Endodermal cell (in vitro differentiated cells): ENCODE measurements at regions not wholly inside any gene's neighbourhood (a gene's known extent, or its start where the extent isn't known, plus 50 kb on each side); places are given as distances from the start of the nearest gene placed in this dataset.

Source experiments
- DNase-seq: peaks from one replicate; pipeline ENCODE4 v3.0.0-alpha.2; 2017
- H3K27ac ChIP-seq: 2 replicates; pipeline ENCODE4 v1.5.1; 2013; ENCODE audit warnings: mild to moderate bottlenecking, low read depth, low read length, moderate library complexity
- H3K27me3 ChIP-seq: 2 replicates; pipeline ENCODE4 v1.6.1; 2013; ENCODE audit warnings: mild to moderate bottlenecking, low read length, moderate library complexity; ENCODE audit not compliant: insufficient read depth, control insufficient read depth, poor library complexity, severe bottlenecking
- H3K36me3 ChIP-seq: 2 replicates; pipeline ENCODE4 v1.7.0; 2013; ENCODE audit warnings: mild to moderate bottlenecking, low read length, moderate library complexity; ENCODE audit not compliant: control insufficient read depth, insufficient read depth
- H3K4me1 ChIP-seq: one replicate; pipeline ENCODE4 v1.7.0; 2013; ENCODE audit warnings: low read length; ENCODE audit not compliant: control insufficient read depth, insufficient read depth
- H3K4me3 ChIP-seq: 2 replicates; pipeline ENCODE4 v1.5.1; 2013; ENCODE audit warnings: mild to moderate bottlenecking, low read length, moderate library complexity
- H3K9ac ChIP-seq: 2 replicates; pipeline ENCODE4 v1.6.1; 2013; ENCODE audit warnings: mild to moderate bottlenecking, low read length, moderate library complexity; ENCODE audit not compliant: poor library complexity, severe bottlenecking; ENCODE audit errors: extremely low read depth
- H3K9me3 ChIP-seq: 2 replicates; pipeline ENCODE4 v1.6.1; 2013; ENCODE audit warnings: mild to moderate bottlenecking, low read length, moderate library complexity; ENCODE audit not compliant: control insufficient read depth
- H3K27ac Mint-ChIP-seq: 2 replicates; pipeline ENCODE4 v1.8.0; 2020; ENCODE audit warnings: mixed read lengths
- H3K27me3 Mint-ChIP-seq: 2 replicates; pipeline ENCODE4 v1.8.0; 2021; ENCODE audit warnings: mild to moderate bottlenecking, mixed read lengths; ENCODE audit not compliant: insufficient read depth
- H3K36me3 Mint-ChIP-seq: 2 replicates; pipeline ENCODE4 v1.8.0; 2020; ENCODE audit warnings: low read depth, mixed read lengths
- H3K4me1 Mint-ChIP-seq: 2 replicates; pipeline ENCODE4 v1.8.0; 2020; ENCODE audit warnings: mixed read lengths
- H3K4me3 Mint-ChIP-seq: 2 replicates; pipeline ENCODE4 v1.8.0; 2020; ENCODE audit warnings: mild to moderate bottlenecking, moderate library complexity, mixed read lengths
- H3K9me3 Mint-ChIP-seq: 2 replicates; pipeline ENCODE4 v1.8.0; 2020; ENCODE audit warnings: mild to moderate bottlenecking, mixed read lengths
- CTCF ChIP-seq: fragments of 200-600 bp; sonication (generic); conservative IDR thresholded peaks from 2 replicates; pipeline ENCODE4 v1.5.0; 2021; ENCODE audit warnings: antibody characterized with exemption, mild to moderate bottlenecking
- WGBS, 2 experiments: methylation state at CpG; one replicate each; pipeline versions ENCODE4 v1.1.5 to v1.1.7; 2013; ENCODE audit warnings: missing lambda C conversion rate in 2 of 2, mixed read lengths in 1 of 2; ENCODE audit not compliant: insufficient coverage in 1 of 2, insufficient read length in 1 of 2; 5-methylcytosine and 5-hydroxymethylcytosine counted together

GRCh38 chr3:193910886-193911738 lies 224.8 kb upstream of the HES1 start:
- 78 to 80% methylated on average over 8 to 9 of the region's 9 CpGs for WGBS, 2 experiments
- Histone ChIP-seq H3K27me3 (no peaks in the 10 kb centered on the region), H3K36me3 (no peaks in the 10 kb centered on the region), H3K27ac (no peak overlapping the region), H3K9me3 (peaks cover 7% of the 10 kb centered on the region), H3K9ac (no peak overlapping the region), H3K4me3 (no peak overlapping the region), H3K4me1 (peaks cover 12% of the 10 kb centered on the region)
- no peak for TF ChIP-seq CTCF
- H3K36me3 Mint-ChIP-seq: no peaks in the 10 kb centered on the region
- H3K27me3 Mint-ChIP-seq: peaks cover 6% of the 10 kb centered on the region
- no peaks in the 10 kb centered on the region for H3K9me3 Mint-ChIP-seq
- H3K4me3 Mint-ChIP-seq: no peak overlapping the region
- peaks cover 21% of the 10 kb centered on the region for H3K4me1 Mint-ChIP-seq
- no peak for DNase-seq
- no peak overlapping the region for H3K27ac Mint-ChIP-seq

- no peaks in the 10 kb centered on the region for H3K27me3 ChIP-seq
- no peaks in the 10 kb centered on the region for H3K36me3 ChIP-seq
- no peak overlapping the region for H3K4me3 ChIP-seq
- TF ChIP-seq CTCF: no peak
- no peak overlapping the region for H3K9ac ChIP-seq
- H3K4me1 ChIP-seq: peaks cover 12% of the 10 kb centered on the region
- Mint-ChIP-seq H3K27ac (no peak overlapping the region), H3K9me3 (no peaks in the 10 kb centered on the region), H3K4me3 (no peak overlapping the region), H3K36me3 (no peaks in the 10 kb centered on the region), H3K27me3 (peaks cover 6% of the 10 kb centered on the region), H3K4me1 (peaks cover 21% of the 10 kb centered on the region)
- 86 to 87% methylated on average over 11 to 12 of the region's 12 CpGs for WGBS, 2 experiments
- H3K9me3 ChIP-seq: peaks cover 7% of the 10 kb centered on the region
- H3K27ac ChIP-seq: no peak overlapping the region
- DNase-seq: no peak
These were observed 224.1 kb upstream of the HES1 start for GRCh38 chr3:193911784-193912340.

- H3K9ac ChIP-seq: no peak overlapping the region
- peaks cover 7% of the 10 kb centered on the region for H3K9me3 ChIP-seq
- H3K4me1 ChIP-seq: peaks cover 12% of the 10 kb centered on the region
- DNase-seq: no peak
- Mint-ChIP-seq H3K36me3 (no peaks in the 10 kb centered on the region), H3K27me3 (peaks cover 6% of the 10 kb centered on the region), H3K27ac (no peak overlapping the region), H3K4me1 (peaks cover 21% of the 10 kb centered on the region), H3K4me3 (no peak overlapping the region), H3K9me3 (no peaks in the 10 kb centered on the region)
- H3K36me3 ChIP-seq: no peaks in the 10 kb centered on the region
- H3K27ac ChIP-seq: no peak overlapping the region
- H3K4me3 ChIP-seq: no peak overlapping the region
- WGBS, 2 experiments: 89 to 93% methylated on average over 2 of the region's 2 CpGs
- TF ChIP-seq CTCF: no peak
- no peaks in the 10 kb centered on the region for H3K27me3 ChIP-seq
These were observed 223.2 kb upstream of the HES1 start for GRCh38 chr3:193912621-193913178.
